GM19467 (cell line): ENCODE measurements at regions not wholly inside any gene's neighbourhood (a gene's known extent, or its start where the extent isn't known, plus 50 kb on each side); places are given as distances from the start of the nearest gene placed in this dataset.
"Not testable (repeated sequence)": the region's sequence is repeated elsewhere in the genome, so short reads cannot be mapped to it uniquely, and the experiment has no call there.

Experiments used
- ATAC-seq: cut with Tn5 transposase; IDR thresholded peaks from one replicate; pipeline ENCODE4 v1.9.1; 2021; ENCODE audit warnings: mild to moderate bottlenecking, moderate library complexity; ENCODE audit not compliant: unreplicated experiment

- no peak for ATAC-seq
These were observed 245.5 kb upstream of the TCERG1L start for GRCh38 chr10:131556897-131557495.

GRCh38 chr10:131557956-131558355 lies 246.4 kb upstream of the TCERG1L start:
- not testable (repeated sequence) for ATAC-seq

- no peak for ATAC-seq
These were observed 248.0 kb upstream of the TCERG1L start for GRCh38 chr10:131559450-131559911.

- no peak for ATAC-seq
These were observed 248.6 kb upstream of the TCERG1L start for GRCh38 chr10:131560166-131560565.

- ATAC-seq: no peak
These were observed 249.3 kb upstream of the TCERG1L start for GRCh38 chr10:131560706-131561355.

GRCh38 chr10:131561897-131562296 lies 250.4 kb upstream of the TCERG1L start:
- ATAC-seq: no peak

- ATAC-seq: no peak
These were observed 251.9 kb upstream of the TCERG1L start for GRCh38 chr10:131563411-131563810.

- ATAC-seq: no peak
These were observed 256.0 kb upstream of the TCERG1L start for GRCh38 chr10:131567279-131568162.

- no peak for ATAC-seq
These were observed 257.3 kb upstream of the TCERG1L start for GRCh38 chr10:131568866-131569265.

- ATAC-seq: no peak
These were observed 258.6 kb upstream of the TCERG1L start for GRCh38 chr10:131569851-131570715.

GRCh38 chr10:131570716-131571307 lies 259.3 kb upstream of the TCERG1L start:
- no peak for ATAC-seq

GRCh38 chr10:131571346-131571745 lies 259.8 kb upstream of the TCERG1L start:
- no peak for ATAC-seq

- ATAC-seq: no peak
These were observed 260.3 kb upstream of the TCERG1L start for GRCh38 chr10:131571865-131572264.

- no peak for ATAC-seq
These were observed 261.7 kb upstream of the TCERG1L start for GRCh38 chr10:131573256-131573655.

- ATAC-seq: no peak
These were observed 262.2 kb upstream of the TCERG1L start for GRCh38 chr10:131573707-131574106.

- no peak for ATAC-seq
These were observed 262.8 kb upstream of the TCERG1L start for GRCh38 chr10:131574363-131574706.

GRCh38 chr10:131574707-131575430 lies 263.3 kb upstream of the TCERG1L start:
- no peak for ATAC-seq

GRCh38 chr10:131575877-131576276 lies 264.4 kb upstream of the TCERG1L start:
- ATAC-seq: no peak

- no peak for ATAC-seq
These were observed 265.0 kb upstream of the TCERG1L start for GRCh38 chr10:131576341-131577177.
